ENCODE measurements at regions not wholly inside any gene's neighbourhood (a gene's known extent, or its start where the extent isn't known, plus 50 kb on each side); places are given as distances from the start of the nearest gene placed in this dataset.

DNA sequence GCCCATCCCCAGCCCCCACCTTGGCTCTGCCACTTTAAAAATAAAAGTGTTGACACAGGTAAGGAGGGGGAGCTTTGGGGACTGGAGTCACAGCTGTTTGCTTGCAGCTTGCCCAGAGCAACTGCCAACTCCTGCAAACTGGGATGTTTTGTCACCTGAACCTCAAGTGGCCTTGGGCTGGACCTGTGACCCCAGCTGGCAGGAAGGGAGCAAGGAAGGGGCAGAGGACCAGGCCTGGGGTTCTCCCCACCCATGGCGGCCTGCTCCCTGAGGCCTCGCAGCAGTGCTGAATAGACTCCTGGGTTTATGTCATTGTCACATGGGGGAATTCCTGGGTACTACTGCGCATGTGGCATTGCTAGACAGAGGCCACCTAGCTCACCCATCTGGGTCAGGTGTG is 246.9 kb upstream of the TLE3 start:
- no peak for TF ChIP-seq YY1 (IDR thresholded peaks at IDR 0.05; ENCODE audit: insufficient read depth, insufficient read length)
- no peak for TF ChIP-seq ZNF274 (IDR thresholded peaks at IDR 0.05; ENCODE audit: low read depth, low read length)

All from NT2/D1 (cell line).